ENCODE measurements at regions not wholly inside any gene's neighbourhood (a gene's known extent, or its start where the extent isn't known, plus 50 kb on each side); places are given as distances from the start of the nearest gene placed in this dataset.

- no peak overlapping the region for H2AFZ ChIP-seq (replicated peaks; ENCODE audit: low read length, poor library complexity)
- no peak overlapping the region for H2AK5ac ChIP-seq (ENCODE audit: low read depth, low read length)
- H3K4ac ChIP-seq (ENCODE audit: low read depth, low read length), result no peak overlapping the region
- H3K14ac ChIP-seq (replicated peaks; ENCODE audit: low read depth, low read length), result no peak overlapping the region
- no peak overlapping the region for H3K56ac ChIP-seq (ENCODE audit: extremely low read depth, insufficient read depth, low read length)
- H3K27ac ChIP-seq (ENCODE audit: insufficient read depth, low read length), result no peak overlapping the region
- H4K91ac ChIP-seq (ENCODE audit: insufficient read depth, low read depth, low read length), result no peak overlapping the region
- H2BK15ac ChIP-seq (ENCODE audit: low read depth, low read length), result no peak overlapping the region
- no peak overlapping the region for H3K18ac ChIP-seq (ENCODE audit: low read depth, low read length)
- no peak overlapping the region for H2BK20ac ChIP-seq (ENCODE audit: low read depth, low read length)
- no TSS peak for BruUV-seq (replicated peaks)
- no peak overlapping the region for H4K8ac ChIP-seq (ENCODE audit: low read depth in 2 of 2, low read length in 2 of 2)
- no peaks in the 10 kb centered on the region for H3K27me3 ChIP-seq (ENCODE audit: control insufficient read depth, insufficient read depth, low read length)
- H3K36me3 ChIP-seq (ENCODE audit: control insufficient read depth, insufficient read depth, low read length), result no peaks in the 10 kb centered on the region
- TF ChIP-seq RFX5 (IDR thresholded peaks at IDR 0.05; ENCODE audit: low read depth, low read length) (no peak), MAFK (IDR thresholded peaks at IDR 0.05; ENCODE audit: low read depth, low read length) (no peak), USF2 (IDR thresholded peaks at IDR 0.05; ENCODE audit: low read depth, low read length) (no peak)
- ATAC-seq (ENCODE audit: low read depth) (no peak), DNase-seq (no peak)
- H3K4me1 ChIP-seq (ENCODE audit: control insufficient read depth, insufficient read depth, low read length), result no peaks in the 10 kb centered on the region
- no peaks in the 10 kb centered on the region for H3K79me1 ChIP-seq (ENCODE audit: low read depth in 1 of 2, low read length in 2 of 2)
- dilution Hi-C loops (cut with HindIII; ENCODE audit: low sequenced_read_pairs, unreplicated experiment) (no loop called here), in situ Hi-C loops (cut with MboI; ENCODE audit: low sequenced_read_pairs) (no loop called here), intact Hi-C loops (cut with micrococcal nuclease) (no loop called here)
- H2AK9ac ChIP-seq (replicated peaks; ENCODE audit: low read depth, low read length, poor library complexity), result no peak overlapping the region
- H3K9me1 ChIP-seq (ENCODE audit: insufficient read depth, low read length), result no peaks in the 10 kb centered on the region
- no peak overlapping the region for H3K9ac ChIP-seq (ENCODE audit: low read depth, low read length)
- CTCF ChIA-PET, result no interaction called here
- POLR2A ChIA-PET (ENCODE audit: unreplicated experiment), result no interaction called here
- H3K23ac ChIP-seq (ENCODE audit: low read depth, low read length), result no peak overlapping the region
- H3K9me3 ChIP-seq (ENCODE audit: control insufficient read depth, insufficient read depth, low read length), result no peaks in the 10 kb centered on the region
- H2BK120ac ChIP-seq (ENCODE audit: low read depth, low read length), result no peak overlapping the region
- H3K4me3 ChIP-seq (ENCODE audit: insufficient read depth, low read depth, low read length), result no peak overlapping the region
- H4K20me1 ChIP-seq (ENCODE audit: insufficient read depth, low read length), result no peaks in the 10 kb centered on the region
- no peak overlapping the region for H2BK5ac ChIP-seq (ENCODE audit: low read depth, low read length, poor library complexity, severe bottlenecking)
- WGBS, 2 experiments (ENCODE audit: extremely low coverage in 2 of 2, insufficient read length in 1 of 2), result no CpG with 5 or more reads among the region's 3 CpGs
- H3K4me2 ChIP-seq (ENCODE audit: low read depth, low read length), result no peak overlapping the region
- no peak overlapping the region for H4K5ac ChIP-seq (ENCODE audit: low read depth, low read length)
Observed at GRCh38 chr4:116639070-116639577, 446.3 kb downstream of the TRAM1L1 start.

Measured in IMR-90 (cell line).